H1 (cell line): ENCODE measurements at regions not wholly inside any gene's neighbourhood (a gene's known extent, or its start where the extent isn't known, plus 50 kb on each side); places are given as distances from the start of the nearest gene placed in this dataset.

Experiments
- E2F6 ChIP-seq: IDR thresholded peaks from 2 replicates; pipeline ENCODE4 v1.6.1; 2012; ENCODE audit warnings: inconsistent platforms
- SAP30 ChIP-seq: fragments of 300-600 bp; sonication (generic); IDR thresholded peaks from 2 replicates; pipeline ENCODE4 v1.7.1; 2012; ENCODE audit warnings: low read length, moderate library complexity, mild to moderate bottlenecking, inconsistent platforms; ENCODE audit not compliant: insufficient read depth, insufficient replicate concordance
- TAF1 ChIP-seq: IDR thresholded peaks from 2 replicates; pipeline ENCODE4 v1.6.1; 2011; ENCODE audit warnings: mild to moderate bottlenecking, low read depth, low read length

GRCh38 chr18:45335282-45336043, 279.8 kb upstream of the SLC14A2 start (continued):
- TF ChIP-seq TAF1 (no peak), SAP30 (no peak), E2F6 (no peak)
